ENCODE measurements at regions not wholly inside any gene's neighbourhood (a gene's known extent, or its start where the extent isn't known, plus 50 kb on each side); places are given as distances from the start of the nearest gene placed in this dataset.

DNA sequence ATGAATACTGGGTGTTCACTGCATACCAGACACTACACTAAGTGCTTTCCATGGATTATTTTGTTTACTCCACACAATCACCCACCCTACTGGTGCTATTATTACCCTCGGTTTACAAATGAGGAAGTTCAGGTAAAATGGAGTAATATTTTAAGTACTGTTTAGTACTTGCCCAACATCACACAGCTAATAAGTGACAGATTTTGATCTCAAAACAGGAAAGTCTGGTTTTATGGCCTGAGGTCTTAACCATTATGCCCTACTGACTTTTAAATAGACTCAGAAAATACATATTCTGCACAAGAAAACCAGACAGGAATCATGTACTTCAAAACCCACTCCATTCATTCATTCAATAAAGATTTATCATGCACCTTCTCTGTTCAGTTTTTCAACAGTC is 431.0 kb upstream of the TLE4 start:
- CTCF ChIA-PET, result no interaction called here
- no peak for DNase-seq
- no TSS peak for BruUV-seq (replicated peaks)
- intact Hi-C loops (cut with micrococcal nuclease; ENCODE audit: unreplicated experiment), result no loop called here
- no peaks in the 10 kb centered on the region for H3K4me1 Mint-ChIP-seq (ENCODE audit: low read depth, unreplicated experiment)
- no peak overlapping the region for H3K27ac Mint-ChIP-seq (ENCODE audit: unreplicated experiment)
- no peaks in the 10 kb centered on the region for H3K36me3 Mint-ChIP-seq (ENCODE audit: insufficient read depth, unreplicated experiment)
- no peak overlapping the region for H3K4me3 Mint-ChIP-seq (ENCODE audit: low read depth, unreplicated experiment)
- TF ChIP-seq, protein P1, sequence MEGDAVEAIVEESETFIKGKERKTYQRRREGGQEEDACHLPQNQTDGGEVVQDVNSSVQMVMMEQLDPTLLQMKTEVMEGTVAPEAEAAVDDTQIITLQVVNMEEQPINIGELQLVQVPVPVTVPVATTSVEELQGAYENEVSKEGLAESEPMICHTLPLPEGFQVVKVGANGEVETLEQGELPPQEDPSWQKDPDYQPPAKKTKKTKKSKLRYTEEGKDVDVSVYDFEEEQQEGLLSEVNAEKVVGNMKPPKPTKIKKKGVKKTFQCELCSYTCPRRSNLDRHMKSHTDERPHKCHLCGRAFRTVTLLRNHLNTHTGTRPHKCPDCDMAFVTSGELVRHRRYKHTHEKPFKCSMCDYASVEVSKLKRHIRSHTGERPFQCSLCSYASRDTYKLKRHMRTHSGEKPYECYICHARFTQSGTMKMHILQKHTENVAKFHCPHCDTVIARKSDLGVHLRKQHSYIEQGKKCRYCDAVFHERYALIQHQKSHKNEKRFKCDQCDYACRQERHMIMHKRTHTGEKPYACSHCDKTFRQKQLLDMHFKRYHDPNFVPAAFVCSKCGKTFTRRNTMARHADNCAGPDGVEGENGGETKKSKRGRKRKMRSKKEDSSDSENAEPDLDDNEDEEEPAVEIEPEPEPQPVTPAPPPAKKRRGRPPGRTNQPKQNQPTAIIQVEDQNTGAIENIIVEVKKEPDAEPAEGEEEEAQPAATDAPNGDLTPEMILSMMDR (IDR thresholded peaks at IDR 0.05; ENCODE audit: unreplicated experiment), result no peak
- H3K27me3 Mint-ChIP-seq (ENCODE audit: unreplicated experiment), result no peaks in the 10 kb centered on the region
- peaks cover 9% of the 10 kb centered on the region for H3K9me3 Mint-ChIP-seq (ENCODE audit: low read depth, unreplicated experiment)

DNA sequence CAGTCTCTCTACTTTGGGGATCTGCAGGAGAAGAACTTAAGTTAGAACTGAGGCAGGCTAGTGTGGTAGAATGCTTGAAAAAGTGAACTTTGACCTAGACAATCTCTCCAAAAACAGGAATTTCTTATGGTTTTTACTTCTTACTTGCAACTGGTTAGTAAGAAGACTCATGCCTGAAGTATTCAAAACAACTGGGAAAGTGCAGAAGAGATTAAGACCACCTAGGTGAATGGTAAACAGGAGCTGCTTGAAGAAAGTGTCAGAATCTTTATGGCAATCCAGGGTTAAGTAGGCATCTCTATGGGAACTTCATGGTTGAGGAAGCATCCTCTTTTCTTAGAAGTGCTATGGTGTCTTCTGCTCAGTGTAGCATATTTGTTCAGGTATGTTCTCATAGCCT is 428.6 kb upstream of the TLE4 start:
- no TSS peak for BruUV-seq (replicated peaks)
- TF ChIP-seq, protein P1 (IDR thresholded peaks at IDR 0.05; ENCODE audit: unreplicated experiment), result no peak
- H3K27me3 Mint-ChIP-seq (ENCODE audit: unreplicated experiment), result no peaks in the 10 kb centered on the region
- intact Hi-C loops (cut with micrococcal nuclease; ENCODE audit: unreplicated experiment), result no loop called here
- no peak overlapping the region for H3K27ac Mint-ChIP-seq (ENCODE audit: unreplicated experiment)
- H3K4me1 Mint-ChIP-seq (ENCODE audit: low read depth, unreplicated experiment), result no peaks in the 10 kb centered on the region
- H3K9me3 Mint-ChIP-seq (ENCODE audit: low read depth, unreplicated experiment), result peaks cover 17% of the 10 kb centered on the region
- no peak for DNase-seq
- no peak overlapping the region for H3K4me3 Mint-ChIP-seq (ENCODE audit: low read depth, unreplicated experiment)
- H3K36me3 Mint-ChIP-seq (ENCODE audit: insufficient read depth, unreplicated experiment), result no peaks in the 10 kb centered on the region
- CTCF ChIA-PET, result no interaction called here

DNA sequence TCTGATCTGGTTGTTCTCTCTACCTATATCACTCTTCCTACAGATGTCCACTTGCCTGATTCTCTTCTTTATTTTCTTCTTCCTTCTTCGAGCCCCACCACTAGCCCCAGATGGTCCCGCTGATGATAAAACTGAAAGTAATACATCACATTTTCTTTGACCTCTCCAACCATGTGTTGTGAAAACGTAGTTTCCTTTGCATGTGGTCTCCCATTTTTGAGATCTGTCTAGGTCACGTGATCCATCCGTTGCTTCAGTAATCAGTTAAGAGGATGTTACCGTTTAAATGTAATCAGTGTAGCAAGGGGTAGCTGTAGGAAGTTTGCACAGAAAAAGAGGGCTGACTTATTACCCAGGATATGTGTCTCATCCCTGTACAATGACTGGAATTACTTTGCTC is 426.3 kb upstream of the TLE4 start:
- H3K4me1 Mint-ChIP-seq (ENCODE audit: low read depth, unreplicated experiment), result no peaks in the 10 kb centered on the region
- TF ChIP-seq, protein P1 (IDR thresholded peaks at IDR 0.05; ENCODE audit: unreplicated experiment), result no peak
- H3K27ac Mint-ChIP-seq (ENCODE audit: unreplicated experiment), result no peak overlapping the region
- CTCF ChIA-PET, result no interaction called here
- no peaks in the 10 kb centered on the region for H3K36me3 Mint-ChIP-seq (ENCODE audit: insufficient read depth, unreplicated experiment)
- DNase-seq, result no peak
- intact Hi-C loops (cut with micrococcal nuclease; ENCODE audit: unreplicated experiment), result no loop called here
- H3K4me3 Mint-ChIP-seq (ENCODE audit: low read depth, unreplicated experiment), result no peak overlapping the region
- BruUV-seq (replicated peaks), result no TSS peak
- H3K9me3 Mint-ChIP-seq (ENCODE audit: low read depth, unreplicated experiment), result peaks cover 18% of the 10 kb centered on the region
- H3K27me3 Mint-ChIP-seq (ENCODE audit: unreplicated experiment), result no peaks in the 10 kb centered on the region

GRCh38 chr9:79149585-79149984 is 422.2 kb upstream of the TLE4 start:
- Mint-ChIP-seq H3K27ac (ENCODE audit: unreplicated experiment) (no peak overlapping the region), H3K9me3 (ENCODE audit: low read depth, unreplicated experiment) (peaks cover 19% of the 10 kb centered on the region), H3K27me3 (ENCODE audit: unreplicated experiment) (no peaks in the 10 kb centered on the region), H3K4me1 (ENCODE audit: low read depth, unreplicated experiment) (no peaks in the 10 kb centered on the region), H3K36me3 (ENCODE audit: insufficient read depth, unreplicated experiment) (no peaks in the 10 kb centered on the region), H3K4me3 (ENCODE audit: low read depth, unreplicated experiment) (no peak overlapping the region)
- CTCF ChIA-PET, result no interaction called here
- intact Hi-C loops (cut with micrococcal nuclease; ENCODE audit: unreplicated experiment), result no loop called here
- no peak for DNase-seq
- TF ChIP-seq, protein P1 (IDR thresholded peaks at IDR 0.05; ENCODE audit: unreplicated experiment), result no peak
- BruUV-seq (replicated peaks), result no TSS peak

DNA sequence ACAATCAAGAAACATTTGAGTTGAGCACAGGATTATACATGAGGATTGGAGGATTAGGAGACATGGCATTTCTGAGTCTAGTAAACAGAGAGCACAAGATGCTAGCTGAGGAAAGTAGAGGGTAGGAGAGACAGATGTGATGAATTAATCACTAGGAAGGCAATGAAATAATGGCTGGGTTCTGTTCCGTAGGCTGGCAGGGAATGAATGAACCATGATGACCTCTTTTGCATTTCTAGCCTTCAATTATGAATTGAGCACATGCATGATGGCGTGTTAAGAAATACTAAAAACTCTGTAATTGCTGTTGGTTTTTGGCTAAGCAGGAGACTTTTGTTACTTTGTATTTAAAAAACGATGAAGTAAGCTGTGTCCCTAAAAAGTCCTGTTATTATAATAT is 420.0 kb upstream of the TLE4 start:
- intact Hi-C loops (cut with micrococcal nuclease; ENCODE audit: unreplicated experiment), result no loop called here
- no peaks in the 10 kb centered on the region for H3K36me3 Mint-ChIP-seq (ENCODE audit: insufficient read depth, unreplicated experiment)
- BruUV-seq (replicated peaks), result no TSS peak
- no peak overlapping the region for H3K4me3 Mint-ChIP-seq (ENCODE audit: low read depth, unreplicated experiment)
- H3K27ac Mint-ChIP-seq (ENCODE audit: unreplicated experiment), result no peak overlapping the region
- H3K27me3 Mint-ChIP-seq (ENCODE audit: unreplicated experiment), result no peaks in the 10 kb centered on the region
- CTCF ChIA-PET, result no interaction called here
- TF ChIP-seq, protein P1 (IDR thresholded peaks at IDR 0.05; ENCODE audit: unreplicated experiment), result no peak
- DNase-seq, result no peak
- H3K9me3 Mint-ChIP-seq (ENCODE audit: low read depth, unreplicated experiment), result peaks cover 12% of the 10 kb centered on the region
- H3K4me1 Mint-ChIP-seq (ENCODE audit: low read depth, unreplicated experiment), result no peaks in the 10 kb centered on the region
